GM12878 (cell line): ENCODE measurements at regions not wholly inside any gene's neighbourhood (a gene's known extent, or its start where the extent isn't known, plus 50 kb on each side); places are given as distances from the start of the nearest gene placed in this dataset.

ENCODE experiments used
- BCL3 ChIP-seq: IDR thresholded peaks from 2 replicates; pipeline ENCODE4 v1.6.1; 2011; ENCODE audit warnings: borderline replicate concordance, low read depth, mild to moderate bottlenecking, moderate library complexity, low read length; ENCODE audit not compliant: insufficient read depth, poor library complexity, severe bottlenecking
- DPF2 ChIP-seq: fragments of 450-650 bp; IDR thresholded peaks from 2 replicates; pipeline ENCODE4 v1.6.1; 2017; ENCODE audit warnings: mild to moderate bottlenecking
- SMC3 ChIP-seq: IDR thresholded peaks from 2 replicates; pipeline ENCODE4 v1.6.1; 2011; ENCODE audit warnings: low read length, improper control_type of control experiment, borderline replicate concordance
- STAT1 ChIP-seq: fragments of 450-650 bp; conservative IDR thresholded peaks from 2 replicates; pipeline ENCODE4 v1.6.1; 2014; ENCODE audit warnings: antibody characterized with exemption, mild to moderate bottlenecking
- TAF1 ChIP-seq: IDR thresholded peaks from 2 replicates; pipeline ENCODE4 v1.6.1; 2011; ENCODE audit warnings: mild to moderate bottlenecking, low read depth, low read length, borderline replicate concordance
- TF ChIP-seq, protein P1 (sequence below): IDR thresholded peaks from 2 replicates; pipeline ENCODE4 v1.6.1; 2012; ENCODE audit warnings: mild to moderate bottlenecking, low read depth, low read length
- TF ChIP-seq, protein P2 (sequence below): fragments of 450-650 bp; IDR thresholded peaks from 2 replicates; pipeline ENCODE4 v1.6.1; 2017; ENCODE audit warnings: antibody characterized with exemption, mild to moderate bottlenecking, moderate library complexity

DNA sequence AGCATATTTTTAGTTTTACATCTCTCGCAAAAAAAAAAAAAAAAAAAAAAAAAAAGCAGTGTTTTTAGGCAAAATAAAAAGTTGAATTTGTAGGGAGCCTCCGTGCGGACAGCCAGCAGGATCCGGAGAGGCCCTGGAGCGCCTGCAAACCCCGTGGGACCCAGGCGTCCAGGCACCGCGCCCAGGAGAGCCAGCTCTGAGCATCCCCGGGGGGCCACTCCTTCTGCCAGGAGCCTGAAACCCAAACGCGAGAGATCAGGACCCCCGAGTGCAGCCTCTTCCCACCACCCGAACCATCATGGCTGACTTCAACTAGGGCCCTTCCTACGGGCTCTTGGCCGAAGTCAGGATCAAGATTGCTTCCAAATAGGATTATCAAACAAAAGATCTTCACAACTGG lies 54.1 kb upstream of the LY86 start (continued):
- TF ChIP-seq, protein P1, sequence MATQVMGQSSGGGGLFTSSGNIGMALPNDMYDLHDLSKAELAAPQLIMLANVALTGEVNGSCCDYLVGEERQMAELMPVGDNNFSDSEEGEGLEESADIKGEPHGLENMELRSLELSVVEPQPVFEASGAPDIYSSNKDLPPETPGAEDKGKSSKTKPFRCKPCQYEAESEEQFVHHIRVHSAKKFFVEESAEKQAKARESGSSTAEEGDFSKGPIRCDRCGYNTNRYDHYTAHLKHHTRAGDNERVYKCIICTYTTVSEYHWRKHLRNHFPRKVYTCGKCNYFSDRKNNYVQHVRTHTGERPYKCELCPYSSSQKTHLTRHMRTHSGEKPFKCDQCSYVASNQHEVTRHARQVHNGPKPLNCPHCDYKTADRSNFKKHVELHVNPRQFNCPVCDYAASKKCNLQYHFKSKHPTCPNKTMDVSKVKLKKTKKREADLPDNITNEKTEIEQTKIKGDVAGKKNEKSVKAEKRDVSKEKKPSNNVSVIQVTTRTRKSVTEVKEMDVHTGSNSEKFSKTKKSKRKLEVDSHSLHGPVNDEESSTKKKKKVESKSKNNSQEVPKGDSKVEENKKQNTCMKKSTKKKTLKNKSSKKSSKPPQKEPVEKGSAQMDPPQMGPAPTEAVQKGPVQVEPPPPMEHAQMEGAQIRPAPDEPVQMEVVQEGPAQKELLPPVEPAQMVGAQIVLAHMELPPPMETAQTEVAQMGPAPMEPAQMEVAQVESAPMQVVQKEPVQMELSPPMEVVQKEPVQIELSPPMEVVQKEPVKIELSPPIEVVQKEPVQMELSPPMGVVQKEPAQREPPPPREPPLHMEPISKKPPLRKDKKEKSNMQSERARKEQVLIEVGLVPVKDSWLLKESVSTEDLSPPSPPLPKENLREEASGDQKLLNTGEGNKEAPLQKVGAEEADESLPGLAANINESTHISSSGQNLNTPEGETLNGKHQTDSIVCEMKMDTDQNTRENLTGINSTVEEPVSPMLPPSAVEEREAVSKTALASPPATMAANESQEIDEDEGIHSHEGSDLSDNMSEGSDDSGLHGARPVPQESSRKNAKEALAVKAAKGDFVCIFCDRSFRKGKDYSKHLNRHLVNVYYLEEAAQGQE: no peak
- TF ChIP-seq, protein P2, sequence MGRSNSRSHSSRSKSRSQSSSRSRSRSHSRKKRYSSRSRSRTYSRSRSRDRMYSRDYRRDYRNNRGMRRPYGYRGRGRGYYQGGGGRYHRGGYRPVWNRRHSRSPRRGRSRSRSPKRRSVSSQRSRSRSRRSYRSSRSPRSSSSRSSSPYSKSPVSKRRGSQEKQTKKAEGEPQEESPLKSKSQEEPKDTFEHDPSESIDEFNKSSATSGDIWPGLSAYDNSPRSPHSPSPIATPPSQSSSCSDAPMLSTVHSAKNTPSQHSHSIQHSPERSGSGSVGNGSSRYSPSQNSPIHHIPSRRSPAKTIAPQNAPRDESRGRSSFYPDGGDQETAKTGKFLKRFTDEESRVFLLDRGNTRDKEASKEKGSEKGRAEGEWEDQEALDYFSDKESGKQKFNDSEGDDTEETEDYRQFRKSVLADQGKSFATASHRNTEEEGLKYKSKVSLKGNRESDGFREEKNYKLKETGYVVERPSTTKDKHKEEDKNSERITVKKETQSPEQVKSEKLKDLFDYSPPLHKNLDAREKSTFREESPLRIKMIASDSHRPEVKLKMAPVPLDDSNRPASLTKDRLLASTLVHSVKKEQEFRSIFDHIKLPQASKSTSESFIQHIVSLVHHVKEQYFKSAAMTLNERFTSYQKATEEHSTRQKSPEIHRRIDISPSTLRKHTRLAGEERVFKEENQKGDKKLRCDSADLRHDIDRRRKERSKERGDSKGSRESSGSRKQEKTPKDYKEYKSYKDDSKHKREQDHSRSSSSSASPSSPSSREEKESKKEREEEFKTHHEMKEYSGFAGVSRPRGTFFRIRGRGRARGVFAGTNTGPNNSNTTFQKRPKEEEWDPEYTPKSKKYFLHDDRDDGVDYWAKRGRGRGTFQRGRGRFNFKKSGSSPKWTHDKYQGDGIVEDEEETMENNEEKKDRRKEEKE: no peak
- TF ChIP-seq STAT1: no peak
- no peak for TF ChIP-seq DPF2
- no peak for TF ChIP-seq SMC3
- no peak for TF ChIP-seq TAF1
- no peak for TF ChIP-seq BCL3
- TF ChIP-seq, all 136 proteins: peak for 0
